GM20000 (cell line): ENCODE measurements at regions not wholly inside any gene's neighbourhood (a gene's known extent, or its start where the extent isn't known, plus 50 kb on each side); places are given as distances from the start of the nearest gene placed in this dataset.

ENCODE experiments used
- DNase-seq: peaks from one replicate; pipeline ENCODE4 v3.0.0; 2012; ENCODE audit warnings: low spot score
- TF ChIP-seq, protein P1 (sequence below): IDR thresholded peaks from 2 replicates; pipeline ENCODE4 v1.5.1; 2012; ENCODE audit warnings: mild to moderate bottlenecking, control low read depth; ENCODE audit errors: extremely low read depth, missing control alignments

DNA sequence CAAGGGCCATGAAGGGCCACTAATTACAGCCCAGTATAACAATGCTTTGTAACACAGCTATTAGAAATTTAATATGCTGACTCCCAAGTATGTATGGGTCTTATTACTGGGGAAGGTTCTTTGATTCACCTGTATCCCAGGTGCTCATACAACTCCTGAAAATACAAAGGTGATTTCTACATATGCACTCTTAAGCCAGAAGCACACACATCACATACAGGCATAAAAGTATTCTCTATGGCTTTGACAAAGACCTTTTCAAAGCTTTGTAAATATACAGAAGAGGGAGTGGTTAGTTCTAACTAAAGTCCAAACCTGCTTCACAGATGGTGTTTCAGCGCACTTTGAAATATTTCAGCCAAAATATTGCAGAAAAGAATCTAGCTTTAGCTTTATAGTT, 191.5 kb downstream of the SNCA start:
- DNase-seq = no peak
- TF ChIP-seq, protein P1, sequence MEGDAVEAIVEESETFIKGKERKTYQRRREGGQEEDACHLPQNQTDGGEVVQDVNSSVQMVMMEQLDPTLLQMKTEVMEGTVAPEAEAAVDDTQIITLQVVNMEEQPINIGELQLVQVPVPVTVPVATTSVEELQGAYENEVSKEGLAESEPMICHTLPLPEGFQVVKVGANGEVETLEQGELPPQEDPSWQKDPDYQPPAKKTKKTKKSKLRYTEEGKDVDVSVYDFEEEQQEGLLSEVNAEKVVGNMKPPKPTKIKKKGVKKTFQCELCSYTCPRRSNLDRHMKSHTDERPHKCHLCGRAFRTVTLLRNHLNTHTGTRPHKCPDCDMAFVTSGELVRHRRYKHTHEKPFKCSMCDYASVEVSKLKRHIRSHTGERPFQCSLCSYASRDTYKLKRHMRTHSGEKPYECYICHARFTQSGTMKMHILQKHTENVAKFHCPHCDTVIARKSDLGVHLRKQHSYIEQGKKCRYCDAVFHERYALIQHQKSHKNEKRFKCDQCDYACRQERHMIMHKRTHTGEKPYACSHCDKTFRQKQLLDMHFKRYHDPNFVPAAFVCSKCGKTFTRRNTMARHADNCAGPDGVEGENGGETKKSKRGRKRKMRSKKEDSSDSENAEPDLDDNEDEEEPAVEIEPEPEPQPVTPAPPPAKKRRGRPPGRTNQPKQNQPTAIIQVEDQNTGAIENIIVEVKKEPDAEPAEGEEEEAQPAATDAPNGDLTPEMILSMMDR = no peak

DNA sequence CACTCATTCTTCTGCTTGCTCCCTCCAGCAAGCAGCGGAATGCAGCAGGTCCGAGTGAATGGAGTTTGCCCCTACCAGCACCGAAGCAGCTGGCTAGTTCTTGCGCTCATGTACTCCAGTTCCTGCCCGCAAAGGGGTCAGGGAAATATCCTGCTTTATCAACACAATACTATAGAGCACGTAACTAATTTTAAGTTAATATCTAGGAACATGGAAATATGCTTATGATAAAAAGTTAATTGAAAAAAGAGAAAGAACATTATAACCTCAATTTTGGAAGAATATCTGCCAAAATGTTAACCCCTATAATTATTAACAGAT, 195.6 kb downstream of the SNCA start:
- DNase-seq = no peak
- TF ChIP-seq, protein P1 = no peak

DNA sequence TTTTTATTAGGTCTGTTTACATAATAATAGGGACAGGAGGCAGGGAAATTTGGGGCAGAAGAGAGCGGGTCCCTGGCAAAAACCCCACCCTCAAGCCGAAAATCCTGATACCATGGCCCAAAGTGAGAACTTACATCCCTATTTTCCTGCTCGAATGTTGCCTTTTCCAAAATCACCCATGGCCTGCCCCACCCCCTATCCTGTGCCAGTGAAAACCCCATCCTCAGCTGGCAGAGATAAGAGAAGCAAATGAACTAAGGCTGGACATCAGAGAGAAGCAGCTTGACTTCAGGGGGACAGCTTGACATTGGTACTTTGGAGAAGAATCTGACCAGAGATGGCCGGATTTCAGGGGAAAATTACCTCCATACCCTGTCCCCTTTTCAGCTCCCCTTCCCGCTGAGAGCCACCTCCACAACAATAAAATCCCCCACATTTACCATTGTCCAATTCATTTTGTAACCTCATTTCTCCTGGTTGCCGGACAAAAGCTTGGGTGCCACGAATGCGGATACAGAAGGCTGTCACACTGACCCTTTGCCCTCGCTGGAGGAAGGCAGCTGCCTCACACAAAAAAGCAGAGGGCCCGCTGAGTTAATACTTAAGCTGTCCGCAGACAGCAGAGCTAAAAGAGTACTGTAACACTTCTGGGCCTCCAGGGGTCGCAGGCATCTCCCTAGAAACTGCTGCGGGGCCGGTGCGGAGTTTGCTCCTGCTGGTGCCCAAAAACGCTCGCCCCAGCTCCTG, 196.2 kb downstream of the SNCA start:
- DNase-seq = no peak
- TF ChIP-seq, protein P1 = no peak

DNA sequence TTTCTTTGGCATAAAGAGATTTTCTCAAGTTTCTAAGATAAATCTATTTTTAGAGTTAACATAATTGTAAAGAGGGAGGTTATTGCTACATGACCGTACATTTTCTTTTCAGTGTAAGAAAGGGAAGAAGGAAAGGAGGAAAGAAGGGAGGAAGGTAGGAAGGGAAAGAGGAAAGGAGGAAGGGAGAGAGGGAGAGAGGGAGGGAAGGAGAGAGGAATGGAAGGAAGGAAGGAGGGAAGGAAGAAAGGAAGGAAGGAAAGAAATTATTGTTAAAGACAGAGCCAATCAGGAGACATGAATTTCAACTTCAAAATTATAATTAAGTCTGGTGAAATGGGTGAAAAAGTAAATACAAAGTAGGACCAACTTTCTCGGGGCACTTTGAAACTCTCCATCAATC, 197.6 kb downstream of the SNCA start:
- no peak for DNase-seq
- TF ChIP-seq, protein P1 = no peak

DNA sequence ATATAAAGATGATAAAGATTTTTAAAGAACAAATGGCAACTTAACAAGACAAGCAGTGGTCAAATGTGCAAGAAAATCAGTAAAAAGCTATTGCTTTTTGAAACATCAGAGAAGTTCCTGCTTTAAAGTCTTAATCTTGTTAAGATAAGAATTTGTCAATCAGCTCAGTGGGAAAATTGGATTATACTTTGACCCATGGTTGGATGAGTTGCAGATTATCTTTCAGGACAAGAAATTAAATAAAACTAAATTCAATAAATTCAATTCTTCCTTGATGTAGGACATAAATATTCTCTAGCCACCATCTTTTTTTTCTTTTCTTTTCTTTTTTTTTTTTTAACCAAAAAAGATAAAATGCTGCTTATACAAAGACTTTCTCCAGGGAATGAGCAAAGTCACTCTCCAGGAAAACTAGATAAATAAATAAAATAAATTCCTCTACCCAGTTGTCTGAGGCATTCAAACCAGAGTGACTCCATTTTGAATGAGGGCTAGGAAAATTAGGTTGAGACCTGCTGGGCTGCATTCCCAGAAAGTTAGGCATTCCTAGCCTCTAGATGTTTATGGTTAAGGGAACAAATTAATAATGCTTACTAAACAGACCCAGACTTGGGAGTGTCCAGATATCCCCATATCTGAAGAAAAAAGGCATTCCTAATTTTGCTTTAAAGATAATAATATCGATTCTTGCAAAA, 211.2 kb downstream of the SNCA start:
- TF ChIP-seq, protein P1 = no peak
- no peak for DNase-seq

DNA sequence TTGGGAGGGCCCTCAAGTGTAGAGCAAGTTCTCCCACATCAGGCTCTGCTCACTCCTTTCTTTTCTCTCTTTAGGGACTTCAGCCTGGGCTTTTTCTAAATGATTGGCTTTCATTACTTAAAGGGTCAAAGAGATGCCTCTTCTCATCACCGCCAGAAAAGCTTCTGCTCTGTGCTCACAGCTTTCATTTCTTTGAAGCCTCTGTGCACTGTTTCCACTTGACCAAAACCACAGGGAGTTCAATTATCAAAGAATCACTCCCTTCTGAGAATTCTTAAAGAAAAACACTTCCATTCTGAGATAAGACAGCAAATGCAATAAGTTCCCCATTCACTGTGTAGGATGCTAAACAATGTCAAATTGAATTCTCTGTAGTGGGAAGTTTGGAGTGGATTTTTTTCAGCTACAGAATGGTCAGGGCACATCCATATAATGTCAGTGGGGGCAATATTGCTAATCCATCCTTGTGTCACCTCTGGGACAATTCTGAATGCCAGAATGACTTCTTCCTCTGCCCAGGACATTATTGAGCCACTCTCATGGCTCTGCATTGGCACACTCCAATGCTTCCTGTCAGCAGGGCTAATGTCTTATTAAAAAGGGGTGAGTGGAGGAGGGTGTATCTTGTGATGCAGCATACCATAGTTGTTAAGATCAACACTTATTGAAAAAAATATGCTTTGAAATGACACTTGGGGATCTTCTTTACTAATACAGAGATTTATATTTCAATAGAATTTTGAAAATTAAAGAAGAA, 217.6 kb downstream of the SNCA start:
- TF ChIP-seq, protein P1 = no peak
- no peak for DNase-seq

DNA sequence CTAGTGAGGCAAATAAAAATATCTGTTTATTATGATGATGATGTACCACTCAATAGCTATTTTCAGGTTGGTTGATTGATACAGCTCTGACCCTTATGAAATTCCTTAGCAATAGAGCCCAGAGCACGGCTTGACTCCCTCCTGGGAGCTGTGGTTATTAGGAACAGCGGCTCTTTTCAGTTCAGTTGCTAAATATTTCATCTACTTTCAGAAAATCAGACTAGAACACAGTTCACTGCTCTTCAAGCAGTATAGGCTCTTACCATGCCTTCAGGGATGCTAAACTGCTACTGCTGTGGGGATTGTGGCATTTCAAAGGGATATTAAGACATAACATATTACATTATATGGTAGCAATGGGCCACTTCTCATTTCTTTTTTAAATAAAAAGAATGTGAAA, 218.8 kb downstream of the SNCA start:
- DNase-seq = no peak
- TF ChIP-seq, protein P1 = no peak
